GM12872 (cell line): ENCODE measurements at regions not wholly inside any gene's neighbourhood (a gene's known extent, or its start where the extent isn't known, plus 50 kb on each side); places are given as distances from the start of the nearest gene placed in this dataset.

Experiments used
- CTCF ChIP-seq: IDR thresholded peaks from 3 replicates; pipeline ENCODE4 v1.5.1; 2011; ENCODE audit warnings: low read depth, mild to moderate bottlenecking, low read length, moderate library complexity; ENCODE audit not compliant: insufficient read depth

- TF ChIP-seq CTCF: no peak
Observed at GRCh38 chr6:163780994-163781393, 366.5 kb downstream of the QKI start.

GRCh38 chr6:163779727-163780284 lies 365.3 kb downstream of the QKI start:
- TF ChIP-seq CTCF: no peak

- no peak for TF ChIP-seq CTCF
Observed at GRCh38 chr6:163777716-163778115, 363.2 kb downstream of the QKI start.

- no peak for TF ChIP-seq CTCF
Observed at GRCh38 chr6:163776906-163777686, 362.6 kb downstream of the QKI start.

GRCh38 chr6:163776196-163776905 lies 361.8 kb downstream of the QKI start:
- TF ChIP-seq CTCF: no peak

GRCh38 chr6:163775313-163775712 lies 360.8 kb downstream of the QKI start:
- TF ChIP-seq CTCF: no peak

- TF ChIP-seq CTCF: no peak
Observed at GRCh38 chr6:163774485-163774884, 360.0 kb downstream of the QKI start.
